ENCODE measurements at regions not wholly inside any gene's neighbourhood (a gene's known extent, or its start where the extent isn't known, plus 50 kb on each side); places are given as distances from the start of the nearest gene placed in this dataset.

GRCh38 chr7:94135180-94135579, 131.0 kb upstream of the BET1 start:
- FAIRE-seq, result no peak
- no peak overlapping the region for H3K23ac ChIP-seq (ENCODE audit: insufficient read length)
- H4K8ac ChIP-seq (ENCODE audit: extremely low read depth, insufficient read depth, low read length), result no peak overlapping the region
- no peak overlapping the region for H2BK12ac ChIP-seq (ENCODE audit: low read depth, low read length)
- H2AK5ac ChIP-seq (ENCODE audit: low read depth, low read length), result no peak overlapping the region
- no peak overlapping the region for H3K27ac ChIP-seq (ENCODE audit: low read depth, low read length)
- no peak overlapping the region for H2BK20ac ChIP-seq (ENCODE audit: low read length)
- WGBS, 2 experiments (ENCODE audit: extremely low coverage in 1 of 2, insufficient coverage in 1 of 2, insufficient read length in 1 of 2, insufficient replicate concordance in 2 of 2, low coverage in 1 of 2, low lambda C conversion rate in 2 of 2, missing lambda C conversion rate in 1 of 2), result 100% methylated on average over 1 of the region's 1 CpG; no CpG with 5 or more reads in 1 of the 2 experiments
- H3K14ac ChIP-seq (ENCODE audit: insufficient read length), result no peak overlapping the region
- H3K23me2 ChIP-seq (ENCODE audit: low read depth, low read length), result no peaks in the 10 kb centered on the region
- no peak overlapping the region for H3K9ac ChIP-seq (replicated peaks in 1 of 4; ENCODE audit: extremely low read depth in 1 of 4, low read depth in 3 of 4, low read length in 3 of 4)
- peaks cover 0 to 5% (median 0%) of the 10 kb centered on the region in 4 experiments; a peak in 1 of 7 replicates for H3K4me1 ChIP-seq (replicated peaks in 1 of 4; ENCODE audit: control insufficient read depth in 3 of 4, insufficient read depth in 4 of 4, low read length in 3 of 4)
- H3K18ac ChIP-seq (ENCODE audit: extremely low read depth, low read length), result no peak overlapping the region
- no peak overlapping the region for H4K91ac ChIP-seq (replicated peaks; ENCODE audit: insufficient read length, low read length)
- CTCF ChIA-PET (ENCODE audit: partially characterized antibody), result interaction anchor here (0.8 to 1.6 kb wide), 3 partner anchors 9 to 21 kb away, joined by 3 read pairs; no protein-coding TSS in a partner anchor
- no peak overlapping the region for H2BK15ac ChIP-seq (ENCODE audit: low read length)
- no peak for DNase-seq (ENCODE audit: low read depth in 1 of 2, low spot score in 2 of 2)
- H3K9me3 ChIP-seq (ENCODE audit: insufficient read depth in 2 of 2, low read depth in 1 of 2, low read length in 1 of 2), result no peaks in the 10 kb centered on the region
- POLR2A ChIA-PET (ENCODE audit: partially characterized antibody), result no interaction called here
- no peak overlapping the region for H3K4me3 ChIP-seq (ENCODE audit: extremely low read depth in 1 of 4, insufficient read depth in 2 of 4, low read depth in 3 of 4, low read length in 4 of 4)
- no peak overlapping the region for H2BK5ac ChIP-seq (ENCODE audit: low read depth, low read length)
- H2AFZ ChIP-seq (ENCODE audit: low read length), result no peak overlapping the region
- no peaks in the 10 kb centered on the region for H3K79me1 ChIP-seq (ENCODE audit: low read depth, low read length)
- no peak overlapping the region for H3K4me2 ChIP-seq (ENCODE audit: insufficient read depth in 1 of 2, low read depth in 2 of 2, low read length in 2 of 2)
- no peak overlapping the region for H3K4ac ChIP-seq (replicated peaks; ENCODE audit: insufficient read length, low read depth, low read length)
- no peaks in the 10 kb centered on the region for H3K27me3 ChIP-seq (replicated peaks in 1 of 4; ENCODE audit: control insufficient read depth in 3 of 4, extremely low read depth in 1 of 4, insufficient read depth in 3 of 4, low read length in 3 of 4)
- TF ChIP-seq HDAC6 (IDR thresholded peaks at IDR 0.05; ENCODE audit: low read depth, low read length) (no peak), SUZ12 (IDR thresholded peaks at IDR 0.05; ENCODE audit: low read length) (no peak), PHF8 (conservative IDR thresholded peaks at IDR 0.05; ENCODE audit: low read depth, low read length) (no peak), TBP (IDR thresholded peaks at IDR 0.05; ENCODE audit: low read depth, low read length) (no peak), RAD21 (IDR thresholded peaks at IDR 0.05 in 1 of 2, conservative IDR thresholded peaks at IDR 0.05 in 1 of 2; ENCODE audit: low read depth in 2 of 2, low read length in 2 of 2) (no peak), NRF1 (IDR thresholded peaks at IDR 0.05; ENCODE audit: low read depth, low read length) (no peak), NANOG (IDR thresholded peaks at IDR 0.05; ENCODE audit: insufficient read depth, low read depth, low read length, poor library complexity, severe bottlenecking) (no peak), MAFK (IDR thresholded peaks at IDR 0.05; ENCODE audit: low read depth, low read length) (no peak)
- H3K56ac ChIP-seq (replicated peaks; ENCODE audit: insufficient read length, low read depth, low read length), result no peak overlapping the region
- H3K79me2 ChIP-seq (ENCODE audit: control insufficient read depth in 1 of 2, insufficient read depth in 2 of 2, low read length in 2 of 2), result no peaks in the 10 kb centered on the region
- H4K20me1 ChIP-seq (replicated peaks in 1 of 2; ENCODE audit: control insufficient read depth in 1 of 2, insufficient read depth in 2 of 2, low read length in 2 of 2), result no peaks in the 10 kb centered on the region
- H3K36me3 ChIP-seq (ENCODE audit: control insufficient read depth in 2 of 4, insufficient read depth in 4 of 4, low read length in 3 of 4), result no peaks in the 10 kb centered on the region
- no peak overlapping the region for H2BK120ac ChIP-seq (replicated peaks; ENCODE audit: low read depth, low read length)
- no peak overlapping the region for H4K5ac ChIP-seq (ENCODE audit: insufficient read length, low read depth, low read length)

All from H1 (cell line).